ENCODE measurements at regions not wholly inside any gene's neighbourhood (a gene's known extent, or its start where the extent isn't known, plus 50 kb on each side); places are given as distances from the start of the nearest gene placed in this dataset.
A peak's percentile ranks its signal among the peaks of the same experiment; 100 is the strongest.

DNA sequence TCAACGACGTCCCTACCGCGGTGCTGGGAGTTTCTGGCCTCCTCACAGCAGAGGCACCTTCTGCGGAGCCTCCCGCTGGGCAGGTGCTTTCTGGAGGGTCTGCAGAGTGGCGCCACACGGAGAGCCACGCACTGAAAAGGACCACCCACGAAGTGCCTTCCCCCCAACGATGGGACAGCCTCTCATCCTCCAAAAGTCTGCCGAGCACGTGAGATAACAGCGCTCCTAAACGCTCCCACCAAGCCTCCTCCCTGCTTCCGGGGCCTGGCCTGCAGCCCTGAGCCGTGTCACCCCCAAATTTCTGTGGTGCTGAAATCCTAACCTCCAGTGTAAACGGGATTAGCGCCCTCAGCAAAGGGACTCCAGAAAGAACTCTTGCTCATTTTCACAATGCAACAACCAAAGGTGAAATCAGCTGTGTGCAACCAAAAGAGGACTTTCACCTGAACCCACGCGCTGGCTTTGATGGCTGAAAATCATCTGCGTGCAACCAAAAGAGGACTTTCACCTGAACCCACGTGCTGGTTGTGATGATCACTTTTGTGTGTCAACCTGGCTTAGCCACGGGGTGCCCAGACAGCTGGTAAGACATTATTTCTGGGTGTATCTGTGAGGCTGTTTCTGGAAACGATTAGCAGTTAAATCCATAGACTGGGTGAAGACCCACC lies 924.6 kb downstream of the BRD1 start:
- no peak overlapping the region for H3K4me2 ChIP-seq (ENCODE audit: insufficient read depth, low read length, poor library complexity, severe bottlenecking)
- no peak overlapping the region for H3K27ac ChIP-seq (replicated peaks; ENCODE audit: low read length)
- no peaks in the 10 kb centered on the region for H3K4me1 ChIP-seq (ENCODE audit: control insufficient read depth in 2 of 2, insufficient read depth in 1 of 2, low read depth in 1 of 2, low read length in 2 of 2)
- no peaks in the 10 kb centered on the region for H3K79me1 ChIP-seq (ENCODE audit: low read depth, low read length)
- H2AFZ ChIP-seq (ENCODE audit: low read length), result no peak overlapping the region
- H2BK120ac ChIP-seq (ENCODE audit: low read depth, low read length), result no peak overlapping the region
- H3K9ac ChIP-seq (ENCODE audit: low read depth, low read length, poor library complexity), result no peak overlapping the region
- H3K27me3 ChIP-seq (ENCODE audit: control insufficient read depth in 3 of 3, insufficient read depth in 3 of 3, low read depth in 1 of 3, low read length in 3 of 3), result no peaks in the 10 kb centered on the region
- H3K4ac ChIP-seq (ENCODE audit: low read length), result no peak overlapping the region
- H3K18ac ChIP-seq (ENCODE audit: low read length), result no peak overlapping the region
- H2BK15ac ChIP-seq (ENCODE audit: low read length), result no peak overlapping the region
- DNase-seq (ENCODE audit: low spot score), result no peak
- no peaks in the 10 kb centered on the region for H3K36me3 ChIP-seq (replicated peaks in 1 of 2; ENCODE audit: control insufficient read depth in 2 of 2, insufficient read depth in 2 of 2, low read length in 2 of 2)
- H4K8ac ChIP-seq (ENCODE audit: low read depth, low read length), result no peak overlapping the region
- no peak overlapping the region for H3K23ac ChIP-seq (ENCODE audit: low read depth, low read length, poor library complexity)
- no CpG with 5 or more reads among the region's 25 CpGs for WGBS, 2 donors (ENCODE audit: extremely low coverage in 2 of 2, insufficient read length in 2 of 2, insufficient replicate concordance in 1 of 2)
- H3K14ac ChIP-seq (ENCODE audit: low read length), result no peak overlapping the region
- H3K9me3 ChIP-seq (replicated peaks in 1 of 2; ENCODE audit: control insufficient read depth in 2 of 2, insufficient read depth in 1 of 2, low read depth in 1 of 2, low read length in 2 of 2), result no peaks in the 10 kb centered on the region
- no peak overlapping the region for H2BK12ac ChIP-seq (ENCODE audit: low read length)
- H4K91ac ChIP-seq (ENCODE audit: low read depth, low read length, poor library complexity), result no peak overlapping the region
- H2BK5ac ChIP-seq (ENCODE audit: low read length), result no peak overlapping the region
- H2AK5ac ChIP-seq (ENCODE audit: low read depth, low read length), result peak overlapping the region; percentile 11
- H3K4me3 ChIP-seq (ENCODE audit: low read length in 2 of 2), result no peak overlapping the region

GRCh38 chr22:48902001-48902869 lies 925.4 kb downstream of the BRD1 start:
- H2BK120ac ChIP-seq (ENCODE audit: low read depth, low read length), result no peak overlapping the region
- H3K36me3 ChIP-seq (replicated peaks in 1 of 2; ENCODE audit: control insufficient read depth in 2 of 2, insufficient read depth in 2 of 2, low read length in 2 of 2), result no peaks in the 10 kb centered on the region
- no peak overlapping the region for H3K9ac ChIP-seq (ENCODE audit: low read depth, low read length, poor library complexity)
- H3K4me1 ChIP-seq (ENCODE audit: control insufficient read depth in 2 of 2, insufficient read depth in 1 of 2, low read depth in 1 of 2, low read length in 2 of 2), result no peaks in the 10 kb centered on the region
- no peak overlapping the region for H3K27ac ChIP-seq (replicated peaks; ENCODE audit: low read length)
- H3K79me1 ChIP-seq (ENCODE audit: low read depth, low read length), result no peaks in the 10 kb centered on the region
- WGBS, 2 donors (ENCODE audit: extremely low coverage in 2 of 2, insufficient read length in 2 of 2, insufficient replicate concordance in 1 of 2), result no CpG with 5 or more reads among the region's 37 CpGs
- H3K14ac ChIP-seq (ENCODE audit: low read length), result no peak overlapping the region
- no peaks in the 10 kb centered on the region for H3K9me3 ChIP-seq (replicated peaks in 1 of 2; ENCODE audit: control insufficient read depth in 2 of 2, insufficient read depth in 1 of 2, low read depth in 1 of 2, low read length in 2 of 2)
- no peak for DNase-seq (ENCODE audit: low spot score)
- H3K27me3 ChIP-seq (ENCODE audit: control insufficient read depth in 3 of 3, insufficient read depth in 3 of 3, low read depth in 1 of 3, low read length in 3 of 3), result no peaks in the 10 kb centered on the region
- H4K91ac ChIP-seq (ENCODE audit: low read depth, low read length, poor library complexity), result no peak overlapping the region
- no peak overlapping the region for H2BK5ac ChIP-seq (ENCODE audit: low read length)
- H2AK5ac ChIP-seq (ENCODE audit: low read depth, low read length), result peak overlapping the region; percentile 44
- H3K4me2 ChIP-seq (ENCODE audit: insufficient read depth, low read length, poor library complexity, severe bottlenecking), result no peak overlapping the region
- no peak overlapping the region for H4K8ac ChIP-seq (ENCODE audit: low read depth, low read length)
- no peak overlapping the region for H2AFZ ChIP-seq (ENCODE audit: low read length)
- no peak overlapping the region for H2BK15ac ChIP-seq (ENCODE audit: low read length)
- no peak overlapping the region for H2BK12ac ChIP-seq (ENCODE audit: low read length)
- peak overlapping the region; percentile 67 for H3K18ac ChIP-seq (ENCODE audit: low read length)
- H3K23ac ChIP-seq (ENCODE audit: low read depth, low read length, poor library complexity), result peak overlapping the region; percentile 29
- H3K4me3 ChIP-seq (ENCODE audit: low read length in 2 of 2), result no peak overlapping the region
- no peak overlapping the region for H3K4ac ChIP-seq (ENCODE audit: low read length)

DNA sequence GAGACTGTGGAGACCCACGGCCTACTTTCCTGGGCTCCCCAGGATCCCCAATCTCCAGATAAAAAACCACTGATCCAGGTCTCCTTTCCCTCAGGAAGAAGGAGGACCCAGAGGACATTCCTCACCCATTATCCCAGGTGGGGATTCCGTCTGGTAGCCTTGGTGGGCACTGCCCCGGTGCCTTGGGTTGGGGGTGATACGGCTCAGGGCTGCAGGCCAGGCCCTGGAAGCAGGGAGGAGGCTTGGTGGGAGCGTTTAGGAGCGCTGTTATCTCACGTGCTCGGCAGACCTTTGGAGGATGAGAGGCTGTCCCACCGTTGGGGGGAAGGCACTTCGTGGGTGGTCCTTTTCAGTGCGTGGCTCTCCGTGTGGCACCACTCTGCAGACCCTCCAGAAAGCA lies 926.3 kb downstream of the BRD1 start:
- Histone ChIP-seq H2AFZ (ENCODE audit: low read length) (no peak overlapping the region), H3K23ac (ENCODE audit: low read depth, low read length, poor library complexity) (no peak overlapping the region), H2BK15ac (ENCODE audit: low read length) (no peak overlapping the region), H3K4me2 (ENCODE audit: insufficient read depth, low read length, poor library complexity, severe bottlenecking) (no peak overlapping the region), H3K27me3 (ENCODE audit: control insufficient read depth in 3 of 3, insufficient read depth in 3 of 3, low read depth in 1 of 3, low read length in 3 of 3) (no peaks in the 10 kb centered on the region), H2AK5ac (ENCODE audit: low read depth, low read length) (no peak overlapping the region), H2BK12ac (ENCODE audit: low read length) (no peak overlapping the region), H3K4me1 (ENCODE audit: control insufficient read depth in 2 of 2, insufficient read depth in 1 of 2, low read depth in 1 of 2, low read length in 2 of 2) (no peaks in the 10 kb centered on the region), H3K9ac (ENCODE audit: low read depth, low read length, poor library complexity) (no peak overlapping the region), H3K9me3 (replicated peaks in 1 of 2; ENCODE audit: control insufficient read depth in 2 of 2, insufficient read depth in 1 of 2, low read depth in 1 of 2, low read length in 2 of 2) (no peaks in the 10 kb centered on the region), H3K14ac (ENCODE audit: low read length) (no peak overlapping the region), H3K79me1 (ENCODE audit: low read depth, low read length) (no peaks in the 10 kb centered on the region), H3K18ac (ENCODE audit: low read length) (no peak overlapping the region), H3K4me3 (ENCODE audit: low read length in 2 of 2) (no peak overlapping the region), H3K27ac (replicated peaks; ENCODE audit: low read length) (no peak overlapping the region), H4K8ac (ENCODE audit: low read depth, low read length) (no peak overlapping the region), H2BK120ac (ENCODE audit: low read depth, low read length) (no peak overlapping the region), H2BK5ac (ENCODE audit: low read length) (no peak overlapping the region), H4K91ac (ENCODE audit: low read depth, low read length, poor library complexity) (no peak overlapping the region), H3K36me3 (replicated peaks in 1 of 2; ENCODE audit: control insufficient read depth in 2 of 2, insufficient read depth in 2 of 2, low read length in 2 of 2) (no peaks in the 10 kb centered on the region), H3K4ac (ENCODE audit: low read length) (no peak overlapping the region)
- WGBS, 2 donors (ENCODE audit: extremely low coverage in 2 of 2, insufficient read length in 2 of 2, insufficient replicate concordance in 1 of 2), result no CpG with 5 or more reads among the region's 12 CpGs
- no peak for DNase-seq (ENCODE audit: low spot score)

GRCh38 chr22:48900626-48901025 lies 927.0 kb downstream of the BRD1 start:
- Histone ChIP-seq H3K9me3 (replicated peaks in 1 of 2; ENCODE audit: control insufficient read depth in 2 of 2, insufficient read depth in 1 of 2, low read depth in 1 of 2, low read length in 2 of 2) (no peaks in the 10 kb centered on the region), H2AFZ (ENCODE audit: low read length) (no peak overlapping the region), H4K8ac (ENCODE audit: low read depth, low read length) (no peak overlapping the region), H3K4me2 (ENCODE audit: insufficient read depth, low read length, poor library complexity, severe bottlenecking) (no peak overlapping the region), H3K4me3 (ENCODE audit: low read length in 2 of 2) (no peak overlapping the region), H3K14ac (ENCODE audit: low read length) (no peak overlapping the region), H3K4me1 (ENCODE audit: control insufficient read depth in 2 of 2, insufficient read depth in 1 of 2, low read depth in 1 of 2, low read length in 2 of 2) (no peaks in the 10 kb centered on the region), H3K23ac (ENCODE audit: low read depth, low read length, poor library complexity) (no peak overlapping the region), H2AK5ac (ENCODE audit: low read depth, low read length) (no peak overlapping the region), H3K9ac (ENCODE audit: low read depth, low read length, poor library complexity) (no peak overlapping the region), H2BK5ac (ENCODE audit: low read length) (peak overlapping the region; percentile 42), H3K79me1 (ENCODE audit: low read depth, low read length) (no peaks in the 10 kb centered on the region), H2BK12ac (ENCODE audit: low read length) (no peak overlapping the region), H2BK120ac (ENCODE audit: low read depth, low read length) (no peak overlapping the region), H3K36me3 (replicated peaks in 1 of 2; ENCODE audit: control insufficient read depth in 2 of 2, insufficient read depth in 2 of 2, low read length in 2 of 2) (no peaks in the 10 kb centered on the region), H2BK15ac (ENCODE audit: low read length) (no peak overlapping the region), H3K27me3 (ENCODE audit: control insufficient read depth in 3 of 3, insufficient read depth in 3 of 3, low read depth in 1 of 3, low read length in 3 of 3) (no peaks in the 10 kb centered on the region), H4K91ac (ENCODE audit: low read depth, low read length, poor library complexity) (no peak overlapping the region), H3K4ac (ENCODE audit: low read length) (no peak overlapping the region), H3K27ac (replicated peaks; ENCODE audit: low read length) (no peak overlapping the region), H3K18ac (ENCODE audit: low read length) (no peak overlapping the region)
- no CpG with 5 or more reads among the region's 9 CpGs for WGBS, 2 donors (ENCODE audit: extremely low coverage in 2 of 2, insufficient read length in 2 of 2, insufficient replicate concordance in 1 of 2)
- DNase-seq (ENCODE audit: low spot score), result no peak
